ENCODE measurements at regions not wholly inside any gene's neighbourhood (a gene's known extent, or its start where the extent isn't known, plus 50 kb on each side); places are given as distances from the start of the nearest gene placed in this dataset.
"Not testable (repeated sequence)": the region's sequence is repeated elsewhere in the genome, so short reads cannot be mapped to it uniquely, and the experiment has no call there.

DNA sequence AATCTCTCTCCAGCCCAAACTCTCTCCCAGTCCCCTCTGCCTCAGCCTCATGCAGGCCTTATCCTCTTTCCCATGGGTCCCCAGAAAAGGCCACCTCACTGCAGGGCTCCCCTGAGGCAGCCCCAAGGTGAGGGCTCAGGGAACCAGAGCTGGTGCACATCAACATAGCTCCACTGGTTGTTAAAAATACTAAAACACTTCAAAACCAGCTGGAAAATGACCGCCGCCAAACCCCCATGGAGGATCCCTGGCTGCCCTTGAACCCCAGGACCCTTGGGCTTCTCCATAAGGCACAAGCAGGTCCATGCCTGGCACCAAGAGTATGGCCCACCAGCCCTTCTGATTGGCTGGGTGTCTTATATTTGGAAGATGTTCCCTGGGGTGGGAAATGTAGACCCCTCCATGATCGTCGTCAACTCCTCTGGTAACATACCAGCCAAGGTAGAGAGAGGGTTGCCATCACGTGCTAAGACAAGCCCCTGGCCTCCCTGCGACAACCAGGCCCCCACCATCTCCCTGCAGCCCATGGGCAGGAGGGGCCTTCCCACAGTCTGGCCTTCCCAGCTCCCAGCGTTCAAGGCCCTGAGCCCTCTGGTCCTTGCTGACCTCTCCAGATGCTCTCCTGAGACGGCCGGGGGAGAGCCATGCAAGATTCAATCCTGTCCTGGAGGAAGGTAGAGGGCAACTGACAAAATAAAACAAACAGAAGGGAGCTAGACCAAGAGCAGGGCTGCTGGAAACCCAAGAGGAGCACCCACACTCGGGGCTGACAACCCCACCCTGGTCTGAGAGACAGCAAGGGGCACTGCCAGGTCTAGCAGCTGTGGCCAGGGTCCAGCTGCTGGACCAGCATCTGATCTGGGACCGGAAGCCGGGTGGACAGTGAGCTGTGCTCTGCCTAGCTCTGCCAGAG, 132.1 kb upstream of the PRR20G start:
- no peaks in the 10 kb centered on the region for H3K4me1 Mint-ChIP-seq
- no peaks in the 10 kb centered on the region for H3K36me3 Mint-ChIP-seq (ENCODE audit: low read depth)
- H3K9me3 Mint-ChIP-seq = no peaks in the 10 kb centered on the region
- H3K4me3 Mint-ChIP-seq = no peak overlapping the region
- peaks cover 26% of the 10 kb centered on the region for H3K27me3 Mint-ChIP-seq
- ChIA-PET CTCF (no interaction called here), POLR2A (no interaction called here)
- no peak for DNase-seq
- no peak overlapping the region for H3K27ac Mint-ChIP-seq

DNA sequence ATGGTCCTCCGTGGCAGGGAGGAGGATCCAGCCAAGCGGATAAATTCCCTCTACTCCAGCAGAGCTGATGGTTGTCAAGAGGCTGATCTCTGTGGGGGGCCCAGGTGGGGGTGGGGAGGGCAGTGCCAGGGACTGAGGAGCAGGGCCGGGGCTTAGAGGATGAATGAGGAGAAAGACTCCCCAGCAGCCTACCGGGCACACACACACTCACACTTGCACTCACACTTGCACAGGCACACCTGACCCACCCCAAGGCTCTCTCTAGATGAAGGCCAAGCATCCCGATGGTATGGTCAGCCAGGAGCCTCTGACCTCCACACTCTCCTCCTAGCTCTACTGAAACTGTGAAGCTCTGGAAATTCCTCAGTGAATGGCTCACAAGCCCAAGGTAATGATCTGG, 131.3 kb upstream of the PRR20G start:
- no peak for DNase-seq
- H3K27me3 Mint-ChIP-seq = peaks cover 30% of the 10 kb centered on the region
- H3K36me3 Mint-ChIP-seq (ENCODE audit: low read depth) = no peaks in the 10 kb centered on the region
- POLR2A ChIA-PET = no interaction called here
- H3K9me3 Mint-ChIP-seq = no peaks in the 10 kb centered on the region
- no peaks in the 10 kb centered on the region for H3K4me1 Mint-ChIP-seq
- H3K4me3 Mint-ChIP-seq = no peak overlapping the region
- CTCF ChIA-PET = no interaction called here
- H3K27ac Mint-ChIP-seq = no peak overlapping the region

DNA sequence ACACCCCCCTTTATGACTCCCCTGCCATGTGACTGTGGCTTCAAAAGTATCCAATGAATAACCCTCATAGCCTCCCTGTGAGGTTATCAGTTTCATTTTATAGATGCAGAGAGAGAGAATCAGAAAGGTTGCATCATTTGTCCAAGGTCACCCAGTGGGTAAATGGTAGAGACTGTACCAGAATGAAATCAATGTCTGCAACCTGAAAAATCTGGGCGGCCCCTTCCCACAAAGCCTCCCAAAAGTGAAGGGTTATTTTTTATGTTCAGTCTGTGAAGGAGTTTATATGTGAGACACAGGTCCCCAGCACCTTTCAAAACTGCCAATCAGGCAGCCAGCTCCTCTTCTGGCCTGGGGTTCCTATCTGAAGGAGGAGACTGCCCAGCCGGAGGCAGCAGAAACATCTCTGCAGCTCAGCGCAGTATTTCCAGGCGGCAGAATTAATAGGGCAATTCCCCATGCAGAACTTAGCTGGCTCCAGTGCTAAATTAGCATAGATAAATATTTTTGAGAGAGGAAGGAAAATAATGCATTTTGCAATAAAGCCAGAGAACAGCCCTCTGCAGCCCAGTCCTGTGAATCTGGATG, 130.8 kb upstream of the PRR20G start:
- Mint-ChIP-seq H3K9me3 (no peaks in the 10 kb centered on the region), H3K27ac (no peak overlapping the region), H3K4me3 (no peak overlapping the region), H3K36me3 (ENCODE audit: low read depth) (no peaks in the 10 kb centered on the region), H3K4me1 (no peaks in the 10 kb centered on the region), H3K27me3 (peaks cover 31% of the 10 kb centered on the region)
- ChIA-PET POLR2A (no interaction called here), CTCF (no interaction called here)
- DNase-seq = no peak

DNA sequence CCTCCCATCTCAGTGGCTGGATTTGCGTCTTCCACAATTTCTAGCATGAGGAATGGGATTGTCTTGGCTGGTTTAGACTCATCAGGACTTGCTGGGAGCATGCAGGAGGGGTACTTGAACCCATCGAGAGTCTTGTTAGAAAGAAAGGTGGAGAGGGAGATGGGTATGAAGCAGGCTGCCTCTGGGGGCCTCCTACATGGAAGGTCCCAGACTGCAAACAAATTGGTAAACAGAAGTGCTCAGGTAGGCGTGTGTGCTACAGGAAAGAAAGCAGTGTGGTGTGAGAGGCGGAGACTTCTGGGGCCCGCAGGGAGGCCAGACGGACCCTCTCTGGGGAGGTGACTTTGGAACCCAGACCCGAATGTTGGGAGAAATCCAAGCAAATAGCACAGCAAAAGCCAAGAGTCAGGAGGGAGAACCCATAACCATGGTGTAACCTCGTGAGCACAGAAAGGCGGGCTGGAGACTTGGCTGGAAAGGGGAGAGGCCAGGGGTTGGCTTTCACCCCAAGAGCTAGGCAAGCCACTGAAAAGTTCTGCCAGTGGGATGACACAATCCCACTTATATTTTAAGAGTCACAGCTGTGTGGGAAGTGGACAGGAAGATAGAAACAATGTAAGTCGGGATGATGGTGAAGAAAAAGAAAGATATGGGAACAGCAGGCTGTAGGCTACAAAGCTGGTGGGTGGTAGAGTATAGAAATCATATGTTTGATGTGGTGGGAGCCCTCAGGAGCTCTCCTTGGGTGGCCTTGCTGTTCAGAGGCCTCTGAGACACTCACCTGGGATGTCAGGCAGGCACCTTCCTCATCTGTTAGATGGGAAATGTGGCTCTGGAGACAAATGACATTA, 130.1 kb upstream of the PRR20G start:
- Mint-ChIP-seq H3K36me3 (ENCODE audit: low read depth) (no peaks in the 10 kb centered on the region), H3K9me3 (no peaks in the 10 kb centered on the region), H3K4me1 (no peaks in the 10 kb centered on the region), H3K27ac (no peak overlapping the region), H3K27me3 (peaks cover 31% of the 10 kb centered on the region), H3K4me3 (no peak overlapping the region)
- ChIA-PET CTCF (no interaction called here), POLR2A (no interaction called here)
- no peak for DNase-seq

DNA sequence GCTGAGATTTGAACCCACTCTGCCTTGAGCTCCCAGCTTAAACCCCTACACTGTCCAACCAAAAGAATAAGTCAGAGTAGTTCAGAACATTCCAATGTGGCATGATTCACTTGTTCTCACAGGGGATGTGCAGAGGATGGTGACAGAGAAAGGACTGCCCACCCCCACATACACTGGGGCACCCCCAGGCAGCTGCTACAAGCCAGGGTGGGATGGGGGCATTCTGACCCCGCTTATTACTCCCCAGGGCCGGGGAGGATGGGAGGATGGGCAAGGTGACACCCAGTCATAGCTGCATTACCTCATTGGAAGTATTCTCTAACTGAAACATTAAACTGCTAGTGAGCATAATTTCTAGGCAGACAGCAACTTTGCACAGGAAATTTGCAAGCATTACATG, 126.0 kb upstream of the PRR20G start:
- POLR2A ChIA-PET = no interaction called here
- H3K4me3 Mint-ChIP-seq = no peak overlapping the region
- CTCF ChIA-PET = no interaction called here
- no peaks in the 10 kb centered on the region for H3K4me1 Mint-ChIP-seq
- no peak overlapping the region for H3K27ac Mint-ChIP-seq
- H3K27me3 Mint-ChIP-seq = peaks cover 31% of the 10 kb centered on the region
- DNase-seq = no peak
- no peaks in the 10 kb centered on the region for H3K36me3 Mint-ChIP-seq (ENCODE audit: low read depth)
- H3K9me3 Mint-ChIP-seq = no peaks in the 10 kb centered on the region

DNA sequence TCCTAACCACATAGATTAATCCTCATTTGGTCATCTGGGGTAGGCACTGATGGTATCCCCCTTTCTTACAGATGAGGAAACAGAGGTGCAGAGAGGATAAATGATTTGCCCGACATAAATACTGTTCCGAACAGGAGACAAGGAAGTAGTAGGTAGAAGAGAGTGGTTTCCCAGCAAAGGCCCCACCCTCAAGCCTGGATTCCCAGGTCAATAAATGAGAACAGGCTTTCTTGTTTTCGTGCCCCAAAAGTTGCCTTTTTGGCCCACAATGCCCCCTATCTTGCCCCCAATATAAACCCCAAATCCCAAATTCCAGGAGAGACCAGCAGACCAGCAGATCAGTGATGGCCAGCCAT, 125.5 kb upstream of the PRR20G start:
- H3K27me3 Mint-ChIP-seq = peaks cover 29% of the 10 kb centered on the region
- no peaks in the 10 kb centered on the region for H3K36me3 Mint-ChIP-seq (ENCODE audit: low read depth)
- no peak overlapping the region for H3K4me3 Mint-ChIP-seq

DNA sequence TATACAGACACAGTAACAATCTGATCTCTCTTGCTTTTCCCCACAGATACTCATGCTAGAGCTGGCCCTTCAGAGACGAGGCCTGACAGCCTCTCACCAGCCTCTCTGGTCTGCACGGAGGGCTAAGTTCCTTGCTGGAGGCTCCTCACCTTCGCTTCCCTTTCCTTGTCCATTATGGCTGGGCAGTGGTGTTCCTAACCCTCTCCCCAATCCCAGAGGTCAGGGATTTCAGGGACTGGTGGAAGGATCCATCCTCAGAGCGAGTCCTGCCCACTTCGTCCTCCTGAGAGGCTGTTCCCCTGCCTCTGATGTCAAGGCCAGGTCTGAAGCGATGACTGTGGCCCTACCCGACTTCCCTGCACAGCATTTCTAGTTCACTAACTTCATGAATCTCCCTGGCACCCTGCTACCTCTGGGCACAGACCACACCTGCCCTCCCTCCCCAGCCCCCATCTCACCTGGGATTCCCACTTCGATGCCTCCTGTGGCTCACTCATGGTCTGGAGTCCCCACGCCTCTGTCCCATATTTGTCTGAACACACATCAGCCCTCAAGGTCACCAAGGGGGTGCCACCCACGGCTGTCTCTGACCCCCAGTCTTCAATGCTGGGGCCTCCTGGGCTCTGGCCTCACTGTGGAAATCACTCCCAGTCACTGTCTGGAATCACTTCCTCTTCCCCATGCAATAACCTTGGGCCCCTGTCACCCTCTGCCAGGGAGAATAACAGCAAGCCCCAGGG, 124.9 kb upstream of the PRR20G start:
- no peak overlapping the region for H3K4me3 Mint-ChIP-seq
- peaks cover 25% of the 10 kb centered on the region for H3K27me3 Mint-ChIP-seq
- POLR2A ChIA-PET = no interaction called here
- DNase-seq = no peak
- no peak overlapping the region for H3K27ac Mint-ChIP-seq
- H3K4me1 Mint-ChIP-seq = no peaks in the 10 kb centered on the region
- H3K36me3 Mint-ChIP-seq (ENCODE audit: low read depth) = no peaks in the 10 kb centered on the region
- no peaks in the 10 kb centered on the region for H3K9me3 Mint-ChIP-seq
- CTCF ChIA-PET = no interaction called here

More for the DNA sequence above, 125.5 kb upstream of the PRR20G start:
- DNase-seq = no peak
- H3K9me3 Mint-ChIP-seq = no peaks in the 10 kb centered on the region
- H3K27ac Mint-ChIP-seq = no peak overlapping the region
- CTCF ChIA-PET = no interaction called here
- POLR2A ChIA-PET = no interaction called here
- no peaks in the 10 kb centered on the region for H3K4me1 Mint-ChIP-seq

DNA sequence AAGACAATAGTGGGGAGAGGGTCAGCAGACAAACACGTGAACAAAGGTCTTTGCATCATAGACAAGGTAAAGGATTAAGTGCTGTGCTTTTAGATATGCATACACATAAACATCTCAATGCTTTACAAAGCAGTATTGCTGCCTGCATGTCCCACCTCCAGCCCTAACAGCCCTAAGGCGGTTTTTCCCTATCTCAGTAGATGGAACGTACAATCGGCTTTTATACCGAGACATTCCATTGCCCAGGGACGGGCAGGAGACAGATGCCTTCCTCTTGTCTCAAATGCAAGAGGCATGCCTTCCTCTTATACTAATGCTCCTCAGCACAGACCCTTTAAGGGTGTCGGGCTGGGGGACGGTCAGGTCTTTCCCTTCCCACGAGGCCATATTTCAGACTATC, 124.0 kb upstream of the PRR20G start:
- H3K27me3 Mint-ChIP-seq = peaks cover 18% of the 10 kb centered on the region
- H3K4me3 Mint-ChIP-seq; H3K36me3 Mint-ChIP-seq (ENCODE audit: low read depth); H3K27ac Mint-ChIP-seq; POLR2A ChIA-PET; H3K4me1 Mint-ChIP-seq; DNase-seq; H3K9me3 Mint-ChIP-seq; CTCF ChIA-PET: not testable (repeated sequence)

DNA sequence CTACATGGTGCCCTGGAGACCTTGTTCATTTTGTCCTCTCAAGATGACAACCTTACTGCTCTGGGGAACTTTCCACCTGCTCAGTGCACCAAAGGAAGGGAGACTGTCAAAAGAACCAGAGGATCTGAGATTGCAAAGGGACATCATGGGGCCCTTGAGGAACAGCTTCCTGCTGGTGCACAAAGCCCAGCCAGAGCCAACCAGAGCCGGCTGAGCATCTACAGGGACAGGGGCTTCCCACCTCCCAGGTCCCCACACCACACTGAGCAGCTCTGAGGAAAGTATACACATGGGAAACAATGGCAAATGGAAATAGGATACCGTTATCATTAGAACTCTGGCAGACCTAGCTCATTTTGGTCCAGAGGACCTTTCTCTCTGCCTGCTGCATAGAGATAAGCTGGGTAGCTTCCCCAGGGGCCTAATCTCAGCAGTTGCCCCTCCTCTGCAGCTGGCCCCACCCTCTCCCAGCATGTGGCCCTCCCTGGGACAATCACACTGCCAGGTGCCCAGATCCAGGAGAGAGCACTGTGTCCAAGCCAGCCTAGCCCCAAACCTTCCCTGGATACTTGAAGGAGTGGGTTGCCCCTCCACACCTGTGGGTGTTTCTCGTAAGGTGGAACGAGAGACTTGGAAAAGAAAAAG, 123.4 kb upstream of the PRR20G start:
- DNase-seq = no peak
- H3K27me3 Mint-ChIP-seq = peaks cover 12% of the 10 kb centered on the region
- no peaks in the 10 kb centered on the region for H3K9me3 Mint-ChIP-seq
- no peak overlapping the region for H3K27ac Mint-ChIP-seq
- H3K36me3 Mint-ChIP-seq (ENCODE audit: low read depth) = no peaks in the 10 kb centered on the region
- ChIA-PET POLR2A (no interaction called here), CTCF (no interaction called here)
- H3K4me3 Mint-ChIP-seq = no peak overlapping the region
- H3K4me1 Mint-ChIP-seq = no peaks in the 10 kb centered on the region

DNA sequence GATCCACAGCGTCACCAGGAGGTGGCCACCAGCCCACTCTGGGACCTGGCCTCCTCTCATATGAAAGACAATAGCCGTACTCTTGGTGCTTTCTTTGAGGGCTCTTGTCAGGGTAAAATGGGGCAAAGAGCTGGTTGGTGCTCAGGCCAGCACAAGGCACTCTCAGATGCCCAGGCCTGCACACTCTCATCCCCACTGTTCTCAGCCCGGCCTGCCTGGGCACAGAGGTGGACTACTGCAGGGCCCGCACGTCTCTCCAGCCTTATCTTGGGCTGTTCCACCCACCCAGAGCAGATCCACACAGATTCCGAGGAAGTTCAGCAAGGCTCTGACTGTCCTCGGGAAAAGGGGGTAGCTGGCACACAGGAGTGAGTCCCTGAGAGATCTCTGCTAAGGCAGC, 122.8 kb upstream of the PRR20G start:
- DNase-seq = no peak
- ChIA-PET POLR2A (no interaction called here), CTCF (no interaction called here)
- Mint-ChIP-seq H3K4me1 (no peaks in the 10 kb centered on the region), H3K9me3 (no peaks in the 10 kb centered on the region), H3K27ac (no peak overlapping the region), H3K27me3 (peaks cover 10% of the 10 kb centered on the region), H3K4me3 (no peak overlapping the region), H3K36me3 (ENCODE audit: low read depth) (no peaks in the 10 kb centered on the region)

DNA sequence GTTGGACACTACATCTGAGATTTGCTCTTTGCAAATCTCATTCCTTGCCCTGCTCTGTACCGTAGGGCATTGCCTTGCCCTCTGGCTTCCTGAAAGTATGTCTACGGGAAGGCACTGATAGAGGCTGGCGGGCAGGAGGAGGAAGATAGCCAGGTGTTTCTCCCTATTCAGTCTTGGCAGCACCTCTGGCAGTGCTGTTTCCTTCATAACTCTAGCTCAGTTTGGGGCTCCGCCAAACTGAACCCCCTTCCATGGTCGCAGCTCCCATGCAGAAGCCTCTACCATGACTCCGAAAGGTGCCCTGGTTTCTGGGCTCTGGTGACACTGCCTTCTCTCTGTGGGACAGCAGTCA, 122.3 kb upstream of the PRR20G start:
- CTCF ChIA-PET = no interaction called here

DNA sequence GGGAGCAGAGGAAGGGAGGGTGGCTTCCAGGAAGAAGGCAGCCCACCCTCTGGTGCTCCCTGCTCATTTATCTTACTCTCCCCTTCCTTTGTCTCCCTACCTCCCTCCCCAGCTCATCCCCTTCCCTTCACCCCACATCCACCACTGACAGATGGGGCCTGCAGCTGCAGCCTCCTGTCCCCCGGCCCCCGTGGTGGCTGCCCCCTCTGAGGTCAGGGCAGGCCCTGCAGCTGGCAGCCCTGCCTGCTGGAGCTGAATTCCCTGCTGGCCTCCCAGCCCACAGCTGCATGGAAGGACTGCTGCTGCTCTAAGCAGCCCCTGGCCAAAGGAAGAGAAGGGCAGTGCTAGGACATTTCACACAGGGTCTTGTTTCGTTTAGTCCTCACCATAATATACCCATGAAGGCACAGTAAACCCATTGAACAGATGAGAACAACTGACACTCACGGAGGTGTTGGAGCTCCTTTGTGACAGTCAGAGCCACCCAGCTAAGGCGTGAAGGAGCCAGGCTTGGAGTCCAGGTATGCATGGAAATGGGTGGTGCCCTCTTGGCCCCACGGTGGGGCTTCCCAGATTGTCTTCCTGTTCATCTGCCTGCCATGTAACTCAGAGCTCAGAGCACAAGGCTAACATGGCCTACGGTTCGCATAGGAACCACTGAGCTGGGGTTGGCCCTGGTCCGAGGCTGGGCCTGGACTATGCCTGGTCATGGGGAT, 121.7 kb upstream of the PRR20G start:
- CTCF ChIA-PET = no interaction called here
- Mint-ChIP-seq H3K4me3 (no peak overlapping the region), H3K4me1 (no peaks in the 10 kb centered on the region), H3K36me3 (ENCODE audit: low read depth) (no peaks in the 10 kb centered on the region), H3K9me3 (no peaks in the 10 kb centered on the region), H3K27ac (no peak overlapping the region), H3K27me3 (peaks cover 5% of the 10 kb centered on the region)
- POLR2A ChIA-PET = no interaction called here
- no peak for DNase-seq

More for the DNA sequence above, 122.3 kb upstream of the PRR20G start:
- POLR2A ChIA-PET = no interaction called here
- H3K27ac Mint-ChIP-seq = no peak overlapping the region
- no peaks in the 10 kb centered on the region for H3K4me1 Mint-ChIP-seq
- DNase-seq = no peak
- no peaks in the 10 kb centered on the region for H3K36me3 Mint-ChIP-seq (ENCODE audit: low read depth)
- H3K9me3 Mint-ChIP-seq = no peaks in the 10 kb centered on the region
- H3K27me3 Mint-ChIP-seq = peaks cover 7% of the 10 kb centered on the region
- no peak overlapping the region for H3K4me3 Mint-ChIP-seq

Data from activated CD4-positive, alpha-beta memory T cell treated with anti-CD3 and anti-CD28 coated beads, Interleukin-2, amount 10 ng/mL, durations not matched to agents 7 days and 5 days (primary cell).